ENCODE measurements at regions not wholly inside any gene's neighbourhood (a gene's known extent, or its start where the extent isn't known, plus 50 kb on each side); places are given as distances from the start of the nearest gene placed in this dataset.

DNA sequence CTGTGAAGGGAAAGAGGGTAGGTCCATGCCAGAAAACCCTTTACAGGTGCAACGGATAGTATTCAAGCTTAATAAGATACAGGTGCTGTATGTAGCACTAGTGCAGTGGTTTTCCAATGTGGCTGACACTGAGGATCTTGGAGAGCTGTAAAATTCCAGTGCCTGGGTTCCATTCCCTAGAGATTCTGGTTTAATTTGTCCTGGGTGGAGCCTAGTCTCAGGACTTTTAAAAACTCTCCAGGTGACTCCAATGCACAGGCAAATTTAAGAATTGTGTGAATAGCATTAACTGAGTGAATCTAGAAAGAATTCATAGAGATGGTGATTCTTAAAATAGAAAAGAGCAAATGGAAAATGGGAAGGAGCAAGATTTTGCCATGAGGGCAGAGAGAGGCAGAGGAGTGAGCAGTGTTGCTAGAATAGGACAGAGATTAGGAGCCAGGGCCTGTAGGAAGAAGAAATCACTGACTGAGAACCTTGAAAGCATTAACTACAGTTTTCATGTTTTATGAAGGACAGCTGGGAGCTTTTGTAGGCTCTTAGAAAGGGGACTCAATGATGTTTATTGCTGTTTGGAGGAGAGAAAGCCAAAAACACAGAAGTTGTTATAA is 261.8 kb downstream of the DLEU7 start:
- H3K27me3 ChIP-seq (replicated peaks in 1 of 2; ENCODE audit: control insufficient read depth in 2 of 2, extremely low read depth in 1 of 2, insufficient read depth in 2 of 2, low read length in 1 of 2): no peaks in the 10 kb centered on the region
- H3K36me3 Mint-ChIP-seq: no peaks in the 10 kb centered on the region
- H3K36me3 ChIP-seq (ENCODE audit: control insufficient read depth in 2 of 2, extremely low read depth in 1 of 2, insufficient read depth in 1 of 2, low read length in 1 of 2): no peaks in the 10 kb centered on the region
- no peak overlapping the region for H3K4me3 ChIP-seq (ENCODE audit: control insufficient read depth in 1 of 2, extremely low read depth in 1 of 2, low read length in 1 of 2)
- H3K27me3 Mint-ChIP-seq: no peaks in the 10 kb centered on the region
- POLR2A ChIA-PET: no interaction called here
- H3K4me1 ChIP-seq (ENCODE audit: control insufficient read depth in 1 of 2, extremely low read depth in 1 of 2, insufficient read depth in 2 of 2, low read length in 2 of 2): no peaks in the 10 kb centered on the region
- CTCF ChIA-PET: no interaction called here
- H3K27ac Mint-ChIP-seq: no peak overlapping the region
- H3K4me1 Mint-ChIP-seq: peaks cover 0 to 7% (median 2%) of the 10 kb centered on the region in 3 donors
- no peak for DNase-seq
- ATAC-seq (replicated peaks in 1 of 4): no peak
- H3K4me3 Mint-ChIP-seq: no peak overlapping the region
- no peak overlapping the region for H3K27ac ChIP-seq (ENCODE audit: low read length)
- no peaks in the 10 kb centered on the region for H3K9me3 ChIP-seq
- H3K9me3 Mint-ChIP-seq: no peaks in the 10 kb centered on the region
- 86% methylated on average over 1 of the region's 1 CpG for WGBS (ENCODE audit: insufficient coverage)

DNA sequence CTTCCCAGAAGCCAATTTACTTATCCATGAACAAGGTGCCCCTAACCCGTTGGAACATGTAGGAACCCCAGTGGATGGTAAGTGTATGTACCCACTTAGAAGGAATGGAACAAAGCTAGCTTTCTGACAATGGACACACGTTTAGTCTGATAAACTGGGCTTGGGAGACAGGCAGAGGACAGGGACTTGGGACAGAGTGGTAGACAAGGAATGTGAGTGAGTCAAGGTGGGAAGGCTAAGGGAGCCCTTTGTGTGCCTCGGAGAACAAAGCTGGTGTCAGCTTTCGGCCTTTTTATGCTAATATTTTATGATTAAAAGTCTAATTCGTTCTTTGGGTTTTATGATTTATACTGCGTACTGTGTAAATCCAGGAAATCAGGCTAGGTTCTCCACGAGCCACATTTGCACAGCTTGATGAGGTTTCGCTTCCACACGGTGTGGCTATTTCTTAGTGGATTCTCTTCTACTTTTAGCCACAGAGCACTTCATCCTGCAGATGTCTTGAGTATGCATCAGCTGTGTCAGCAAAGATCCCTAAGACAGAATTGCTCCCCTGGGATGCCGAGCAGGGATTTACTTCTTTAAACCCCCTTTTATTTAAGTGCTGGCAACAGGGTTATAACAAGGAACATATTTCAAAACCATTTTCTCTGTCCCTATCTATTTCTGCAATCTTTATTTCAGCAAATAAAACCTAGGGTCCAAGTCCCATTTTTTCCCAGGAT is 258.5 kb downstream of the DLEU7 start:
- H3K27me3 ChIP-seq (replicated peaks in 1 of 2; ENCODE audit: control insufficient read depth in 2 of 2, extremely low read depth in 1 of 2, insufficient read depth in 2 of 2, low read length in 1 of 2): no peaks in the 10 kb centered on the region
- Mint-ChIP-seq H3K27ac (no peak overlapping the region), H3K9me3 (no peaks in the 10 kb centered on the region), H3K4me1 (peaks cover 0 to 7% (median 2%) of the 10 kb centered on the region in 3 donors), H3K36me3 (no peaks in the 10 kb centered on the region), H3K4me3 (no peak overlapping the region), H3K27me3 (no peaks in the 10 kb centered on the region)
- no peaks in the 10 kb centered on the region for H3K4me1 ChIP-seq (ENCODE audit: control insufficient read depth in 1 of 2, extremely low read depth in 1 of 2, insufficient read depth in 2 of 2, low read length in 2 of 2)
- DNase-seq (no peak), ATAC-seq (replicated peaks in 1 of 4) (no peak)
- H3K4me3 ChIP-seq (ENCODE audit: control insufficient read depth in 1 of 2, extremely low read depth in 1 of 2, low read length in 1 of 2): no peak overlapping the region
- no peak overlapping the region for H3K27ac ChIP-seq (ENCODE audit: low read length)
- CTCF ChIA-PET: no interaction called here
- POLR2A ChIA-PET: no interaction called here
- no peaks in the 10 kb centered on the region for H3K36me3 ChIP-seq (ENCODE audit: control insufficient read depth in 2 of 2, extremely low read depth in 1 of 2, insufficient read depth in 1 of 2, low read length in 1 of 2)
- WGBS (ENCODE audit: insufficient coverage): 95% methylated on average over 4 of the region's 10 CpGs
- no peaks in the 10 kb centered on the region for H3K9me3 ChIP-seq

DNA sequence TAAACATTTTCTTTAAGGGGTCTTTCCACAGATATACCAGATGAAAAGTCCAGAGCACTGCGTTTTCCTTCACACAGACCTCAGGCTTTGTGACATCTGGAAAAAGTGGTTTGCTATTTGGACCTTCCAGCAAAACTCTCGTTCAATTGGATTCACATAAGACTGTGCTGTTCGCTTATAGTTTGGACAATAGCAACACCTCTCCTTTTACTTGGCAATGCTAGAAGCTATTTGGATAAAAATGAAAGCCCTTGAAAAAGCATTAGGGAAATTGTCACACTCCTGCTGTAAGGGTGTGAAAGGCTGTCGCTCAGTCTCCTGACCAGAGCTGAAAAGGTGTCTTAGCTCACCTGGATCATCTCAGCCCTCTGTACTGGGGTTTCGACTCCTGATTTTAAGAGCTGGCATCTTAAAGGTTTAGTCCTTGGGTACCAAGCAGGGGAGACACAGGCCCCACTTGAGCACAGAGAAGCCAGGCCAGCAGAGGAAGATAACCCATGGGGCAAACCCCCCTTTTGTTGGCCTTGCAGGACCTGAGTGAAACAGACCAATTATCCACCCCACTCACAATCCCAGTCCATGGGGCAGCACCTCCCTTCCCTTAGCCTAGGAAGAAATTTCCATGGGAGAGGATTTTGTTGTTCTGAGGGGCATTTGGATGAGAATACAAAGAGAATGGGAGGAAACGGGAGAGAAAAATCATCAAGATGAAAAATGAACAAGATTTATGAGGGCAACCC is 257.6 kb downstream of the DLEU7 start:
- H3K4me3 Mint-ChIP-seq: no peak overlapping the region

DNA sequence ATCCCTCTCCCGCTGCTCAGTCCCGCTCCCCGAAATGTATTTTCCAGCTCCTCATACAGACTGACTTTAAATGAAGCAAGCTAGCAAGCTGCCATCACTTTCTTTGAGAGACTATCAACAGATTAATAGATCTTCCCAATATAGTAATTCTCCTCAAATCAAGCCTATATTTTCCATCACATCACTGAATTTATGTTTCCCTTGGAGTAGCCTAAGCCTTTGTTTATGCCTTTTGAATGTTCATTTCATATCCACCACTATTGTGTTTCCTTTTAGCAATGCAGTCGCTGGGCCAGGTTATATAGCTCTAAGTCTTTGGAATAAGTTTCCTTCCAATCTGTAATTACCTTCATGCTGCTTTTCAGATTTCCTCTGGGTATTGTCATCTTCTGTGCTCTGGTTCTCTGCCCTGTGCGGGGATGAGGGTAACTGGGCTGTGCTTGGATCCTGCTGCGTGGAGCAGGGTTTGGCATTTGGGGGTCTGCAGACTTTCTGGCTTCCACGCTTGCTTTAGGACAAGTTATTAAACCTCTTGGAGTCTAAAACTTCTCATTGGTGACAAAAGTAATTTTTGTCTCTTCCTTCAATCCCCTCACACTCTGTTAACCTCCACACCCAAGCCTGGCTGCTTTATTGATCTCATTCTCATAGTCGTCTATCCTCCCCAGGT is 256.9 kb downstream of the DLEU7 start:
- ChIA-PET POLR2A (no interaction called here), CTCF (interaction anchor here in 1 of 2 donors (0.6 kb wide), 1 partner anchor 1404 kb away, joined by 4 read pairs; no protein-coding TSS in a partner anchor)
- no peaks in the 10 kb centered on the region for H3K36me3 ChIP-seq (ENCODE audit: control insufficient read depth in 2 of 2, extremely low read depth in 1 of 2, insufficient read depth in 1 of 2, low read length in 1 of 2)
- no peaks in the 10 kb centered on the region for H3K4me1 ChIP-seq (ENCODE audit: control insufficient read depth in 1 of 2, extremely low read depth in 1 of 2, insufficient read depth in 2 of 2, low read length in 2 of 2)
- ATAC-seq (replicated peaks in 1 of 4) (no peak), DNase-seq (no peak)
- Mint-ChIP-seq H3K4me3 (no peak overlapping the region), H3K4me1 (peaks cover under 1 to 6% (median 1%) of the 10 kb centered on the region in 3 donors), H3K9me3 (no peaks in the 10 kb centered on the region), H3K36me3 (no peaks in the 10 kb centered on the region), H3K27ac (no peak overlapping the region), H3K27me3 (no peaks in the 10 kb centered on the region)
- H3K27me3 ChIP-seq (replicated peaks in 1 of 2; ENCODE audit: control insufficient read depth in 2 of 2, extremely low read depth in 1 of 2, insufficient read depth in 2 of 2, low read length in 1 of 2): no peaks in the 10 kb centered on the region
- H3K4me3 ChIP-seq (ENCODE audit: control insufficient read depth in 1 of 2, extremely low read depth in 1 of 2, low read length in 1 of 2): no peak overlapping the region
- H3K9me3 ChIP-seq: no peaks in the 10 kb centered on the region
- H3K27ac ChIP-seq (ENCODE audit: low read length): no peak overlapping the region
- WGBS (ENCODE audit: insufficient coverage): 88% methylated on average over 5 of the region's 8 CpGs

More for the DNA sequence above, 257.6 kb downstream of the DLEU7 start:
- peaks cover 0 to 7% (median 2%) of the 10 kb centered on the region in 3 donors for H3K4me1 Mint-ChIP-seq
- Histone ChIP-seq H3K9me3 (no peaks in the 10 kb centered on the region), H3K4me1 (ENCODE audit: control insufficient read depth in 1 of 2, extremely low read depth in 1 of 2, insufficient read depth in 2 of 2, low read length in 2 of 2) (no peaks in the 10 kb centered on the region), H3K36me3 (ENCODE audit: control insufficient read depth in 2 of 2, extremely low read depth in 1 of 2, insufficient read depth in 1 of 2, low read length in 1 of 2) (no peaks in the 10 kb centered on the region), H3K27ac (ENCODE audit: low read length) (no peak overlapping the region), H3K27me3 (replicated peaks in 1 of 2; ENCODE audit: control insufficient read depth in 2 of 2, extremely low read depth in 1 of 2, insufficient read depth in 2 of 2, low read length in 1 of 2) (no peaks in the 10 kb centered on the region), H3K4me3 (ENCODE audit: control insufficient read depth in 1 of 2, extremely low read depth in 1 of 2, low read length in 1 of 2) (no peak overlapping the region)
- 94% methylated on average over 2 of the region's 6 CpGs for WGBS (ENCODE audit: insufficient coverage)
- no peaks in the 10 kb centered on the region for H3K36me3 Mint-ChIP-seq
- CTCF ChIA-PET: no interaction called here
- H3K27ac Mint-ChIP-seq: no peak overlapping the region
- ATAC-seq (replicated peaks in 1 of 4) (no peak), DNase-seq (no peak)
- H3K27me3 Mint-ChIP-seq: no peaks in the 10 kb centered on the region
- POLR2A ChIA-PET: no interaction called here
- no peaks in the 10 kb centered on the region for H3K9me3 Mint-ChIP-seq

DNA sequence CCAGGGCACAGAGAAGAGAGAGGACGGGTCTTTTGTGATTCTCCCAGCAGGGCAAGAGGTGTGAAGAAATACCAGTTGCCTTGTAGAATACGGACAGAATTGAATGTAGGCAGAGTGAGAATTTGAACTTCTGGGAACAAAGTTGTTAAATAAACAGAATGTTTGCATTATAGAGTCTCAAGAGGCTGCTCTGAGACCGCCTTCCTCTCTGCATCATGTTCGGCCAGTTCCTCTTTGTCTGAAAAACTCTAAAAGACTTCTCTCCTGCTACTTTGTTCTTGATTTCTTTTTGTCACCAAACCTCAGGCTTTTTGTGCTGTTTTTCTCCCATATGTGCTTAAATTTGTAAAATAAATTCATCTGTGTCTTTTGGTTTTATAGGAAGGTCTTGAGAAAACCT is 256.4 kb downstream of the DLEU7 start:
- no peaks in the 10 kb centered on the region for H3K36me3 ChIP-seq (ENCODE audit: control insufficient read depth in 2 of 2, extremely low read depth in 1 of 2, insufficient read depth in 1 of 2, low read length in 1 of 2)
- Mint-ChIP-seq H3K36me3 (no peaks in the 10 kb centered on the region), H3K4me3 (no peak overlapping the region), H3K4me1 (peaks cover 0 to 3% (median under 1%) of the 10 kb centered on the region in 3 donors), H3K27me3 (no peaks in the 10 kb centered on the region), H3K27ac (no peak overlapping the region), H3K9me3 (no peaks in the 10 kb centered on the region)
- no peaks in the 10 kb centered on the region for H3K27me3 ChIP-seq (replicated peaks in 1 of 2; ENCODE audit: control insufficient read depth in 2 of 2, extremely low read depth in 1 of 2, insufficient read depth in 2 of 2, low read length in 1 of 2)
- DNase-seq (no peak), ATAC-seq (replicated peaks in 1 of 4) (no peak)
- no peak overlapping the region for H3K4me3 ChIP-seq (ENCODE audit: control insufficient read depth in 1 of 2, extremely low read depth in 1 of 2, low read length in 1 of 2)
- no CpG with 5 or more reads among the region's 4 CpGs for WGBS (ENCODE audit: insufficient coverage)
- no peaks in the 10 kb centered on the region for H3K4me1 ChIP-seq (ENCODE audit: control insufficient read depth in 1 of 2, extremely low read depth in 1 of 2, insufficient read depth in 2 of 2, low read length in 2 of 2)
- ChIA-PET CTCF (interaction anchor here in 1 of 2 donors (0.6 kb wide), 1 partner anchor 1405 kb away, joined by 4 read pairs; no protein-coding TSS in a partner anchor), POLR2A (no interaction called here)
- H3K27ac ChIP-seq (ENCODE audit: low read length): no peak overlapping the region
- H3K9me3 ChIP-seq: no peaks in the 10 kb centered on the region

DNA sequence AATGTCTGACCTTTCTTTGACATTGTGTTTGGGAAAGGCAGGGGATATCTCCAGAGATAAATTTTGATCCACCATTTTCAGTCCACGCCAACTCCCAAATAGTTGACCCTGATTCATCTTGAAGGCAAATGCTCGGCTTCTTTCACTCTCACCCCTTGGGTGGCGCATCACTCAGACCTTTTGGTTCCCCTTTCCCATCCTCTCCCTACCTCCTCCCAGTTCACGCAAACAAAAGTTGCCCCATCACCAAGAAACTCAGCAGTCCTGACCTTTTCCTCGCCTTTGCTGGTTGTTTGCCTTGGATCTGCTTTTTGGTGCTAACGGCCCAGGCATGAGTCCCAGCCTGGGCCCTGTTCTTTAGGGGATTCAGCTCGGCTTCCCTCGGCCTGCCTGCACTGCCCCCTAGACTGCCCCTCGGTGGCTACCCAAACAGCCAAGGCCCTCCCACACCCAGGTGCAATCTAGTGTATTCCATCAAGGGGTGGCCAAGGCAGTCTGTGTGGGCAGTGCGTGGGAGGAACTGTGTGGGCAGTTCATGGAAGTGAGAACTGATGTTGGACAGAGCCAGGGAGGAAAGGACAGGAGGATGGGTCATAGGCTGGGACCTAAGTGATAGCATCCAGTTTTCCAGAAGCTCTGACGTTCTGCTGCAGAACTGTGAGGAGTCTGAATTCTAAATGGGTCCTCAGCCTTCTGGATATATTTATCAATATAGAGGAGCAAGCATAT is 255.7 kb downstream of the DLEU7 start:
- H3K27ac Mint-ChIP-seq: no peak overlapping the region
- no peaks in the 10 kb centered on the region for H3K9me3 Mint-ChIP-seq
- no peak overlapping the region for H3K4me3 Mint-ChIP-seq
- no peak overlapping the region for H3K27ac ChIP-seq (ENCODE audit: low read length)
- 92% methylated on average over 7 of the region's 11 CpGs for WGBS (ENCODE audit: insufficient coverage)
- H3K36me3 Mint-ChIP-seq: no peaks in the 10 kb centered on the region
- no peaks in the 10 kb centered on the region for H3K9me3 ChIP-seq
- POLR2A ChIA-PET: no interaction called here
- no peak for DNase-seq
- H3K4me1 ChIP-seq (ENCODE audit: control insufficient read depth in 1 of 2, extremely low read depth in 1 of 2, insufficient read depth in 2 of 2, low read length in 2 of 2): peaks cover 0 to 5% of the 10 kb centered on the region in 2 experiments
- ATAC-seq (replicated peaks in 1 of 4): no peak
- no peaks in the 10 kb centered on the region for H3K27me3 ChIP-seq (replicated peaks in 1 of 2; ENCODE audit: control insufficient read depth in 2 of 2, extremely low read depth in 1 of 2, insufficient read depth in 2 of 2, low read length in 1 of 2)
- H3K4me3 ChIP-seq (ENCODE audit: control insufficient read depth in 1 of 2, extremely low read depth in 1 of 2, low read length in 1 of 2): no peak overlapping the region
- peaks cover 3 to 6% (median 5%) of the 10 kb centered on the region in 3 donors for H3K4me1 Mint-ChIP-seq
- CTCF ChIA-PET: no interaction called here
- H3K27me3 Mint-ChIP-seq: no peaks in the 10 kb centered on the region
- H3K36me3 ChIP-seq (ENCODE audit: control insufficient read depth in 2 of 2, extremely low read depth in 1 of 2, insufficient read depth in 1 of 2, low read length in 1 of 2): no peaks in the 10 kb centered on the region

All from T-cell (primary cell).